ENCODE measurements at regions not wholly inside any gene's neighbourhood (a gene's known extent, or its start where the extent isn't known, plus 50 kb on each side); places are given as distances from the start of the nearest gene placed in this dataset.

- 0% methylated on average over 2 of the region's 2 CpGs for WGBS (ENCODE audit: insufficient coverage, low coverage, missing lambda C conversion rate)
- FAIRE-seq (no peak), DNase-seq (ENCODE audit: extremely low read depth in 1 of 4, low spot score in 3 of 4) (no peak), ATAC-seq (no peak)
- intact Hi-C loops (cut with micrococcal nuclease), result no loop called here
- no peak overlapping the region for H3K9ac ChIP-seq (ENCODE audit: insufficient read depth in 1 of 2, low read depth in 2 of 2, low read length in 2 of 2)
- no peak overlapping the region for H3K4me3 ChIP-seq
- POLR2A ChIA-PET, result no interaction called here
- no peaks in the 10 kb centered on the region for H4K20me1 ChIP-seq (replicated peaks; ENCODE audit: control insufficient read depth, insufficient read depth, low read length)
- in situ Hi-C loops (cut with MboI), result no loop called here
- no peak overlapping the region for H2AFZ ChIP-seq (ENCODE audit: low read depth, low read length)
- no peaks in the 10 kb centered on the region for H3K9me3 ChIP-seq (replicated peaks; ENCODE audit: control insufficient read depth, insufficient read depth, low read depth, low read length)
- H3K27me3 ChIP-seq (ENCODE audit: control insufficient read depth in 2 of 2, insufficient read depth in 2 of 2, low read length in 2 of 2), result no peaks in the 10 kb centered on the region
- H3K4me2 ChIP-seq (ENCODE audit: insufficient read depth, low read length), result no peak overlapping the region
- CTCF ChIA-PET (ENCODE audit: low intra/inter-chr PET ratio), result no interaction called here
- H3K79me2 ChIP-seq (ENCODE audit: control insufficient read depth, insufficient read depth, low read length), result no peaks in the 10 kb centered on the region
- no peaks in the 10 kb centered on the region for H3K9me1 ChIP-seq (ENCODE audit: control insufficient read depth, insufficient read depth, low read length)
- H3K4me1 ChIP-seq (replicated peaks in 1 of 2; ENCODE audit: control insufficient read depth in 2 of 2, insufficient read depth in 2 of 2, low read length in 2 of 2), result no peaks in the 10 kb centered on the region
- no peak overlapping the region for H3K27ac ChIP-seq (ENCODE audit: extremely low read depth, low read depth, low read length)
- TF ChIP-seq RFX5 (IDR thresholded peaks at IDR 0.05; ENCODE audit: low read depth, low read length) (no peak), NR2F6 (CRISPR knock-in tag; IDR thresholded peaks at IDR 0.05) (no peak), ZNF668 (CRISPR knock-in tag; IDR thresholded peaks at IDR 0.05) (no peak), BHLHE40 (IDR thresholded peaks at IDR 0.05; ENCODE audit: low read length) (no peak), SNIP1 (IDR thresholded peaks at IDR 0.05; ENCODE audit: low read depth) (no peak), MYNN (IDR thresholded peaks at IDR 0.05) (no peak), MYNN (CRISPR knock-in tag; IDR thresholded peaks at IDR 0.05) (no peak), ZNF311 (CRISPR knock-in tag; IDR thresholded peaks at IDR 0.05) (no peak), ZNF695 (CRISPR knock-in tag; IDR thresholded peaks at IDR 0.05) (no peak), MEF2D (tag; conservative IDR thresholded peaks at IDR 0.05; ENCODE audit: low read depth) (no peak), CBX5 (IDR thresholded peaks at IDR 0.05; ENCODE audit: borderline replicate concordance, low read depth) (no peak), U2AF2 (optimal IDR thresholded peaks at IDR 0.05; ENCODE audit: low read depth, low read length) (no peak), EHMT2 (IDR thresholded peaks at IDR 0.05) (no peak), SMAD2 (IDR thresholded peaks at IDR 0.05; ENCODE audit: low read depth, low read length) (no peak), SMARCC2 (IDR thresholded peaks at IDR 0.05; ENCODE audit: low read depth) (no peak), TCF7 (IDR thresholded peaks at IDR 0.05; ENCODE audit: borderline replicate concordance) (no peak)
- TF ChIP-seq, protein P1, sequence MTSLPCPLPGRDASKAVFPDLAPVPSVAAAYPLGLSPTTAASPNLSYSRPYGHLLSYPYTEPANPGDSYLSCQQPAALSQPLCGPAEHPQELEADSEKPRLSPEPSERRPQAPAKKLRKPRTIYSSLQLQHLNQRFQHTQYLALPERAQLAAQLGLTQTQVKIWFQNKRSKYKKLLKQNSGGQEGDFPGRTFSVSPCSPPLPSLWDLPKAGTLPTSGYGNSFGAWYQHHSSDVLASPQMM (CRISPR knock-in tag; IDR thresholded peaks at IDR 0.05), result no peak
- BruUV-seq (replicated peaks), result no TSS peak
- no peaks in the 10 kb centered on the region for H3K36me3 ChIP-seq (ENCODE audit: control insufficient read depth, insufficient read depth, low read length)
These were observed 722.4 kb downstream of the NOVA1 start for GRCh38 chr14:25875475-25875874.

Measured in K562 (cell line).